ENCODE measurements at regions not wholly inside any gene's neighbourhood (a gene's known extent, or its start where the extent isn't known, plus 50 kb on each side); places are given as distances from the start of the nearest gene placed in this dataset.
"Not testable (repeated sequence)": the region's sequence is repeated elsewhere in the genome, so short reads cannot be mapped to it uniquely, and the experiment has no call there.

GRCh38 chr18:47644896-47645295 lies 285.6 kb downstream of the SMAD2 start:
- no peak for TF ChIP-seq CTCF (IDR thresholded peaks at IDR 0.05; ENCODE audit: low read length, missing control alignments)
- DNase-seq (ENCODE audit: low read depth): no peak
- no peak overlapping the region for H3K4me3 ChIP-seq (replicated peaks; ENCODE audit: low read depth, low read length)

DNA sequence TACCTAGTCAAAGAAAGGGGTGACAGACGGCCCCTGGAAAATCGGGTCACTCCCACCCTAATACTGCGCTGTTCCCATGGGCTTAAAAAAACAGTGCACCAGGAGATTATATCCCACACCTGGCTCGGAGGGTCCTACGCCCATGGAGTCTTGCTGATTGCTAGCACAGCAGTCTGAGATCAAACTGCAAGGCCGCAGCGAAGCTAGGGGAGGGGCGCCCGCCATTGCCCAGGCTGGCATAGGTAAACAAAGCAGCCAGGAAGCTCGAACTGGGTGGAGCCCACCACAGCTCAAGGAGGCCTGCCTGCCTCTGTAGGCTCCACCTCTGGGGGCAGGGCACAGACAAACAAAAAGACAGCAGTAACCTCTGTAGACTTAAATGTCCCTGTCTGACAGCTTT lies 292.9 kb downstream of the SMAD2 start:
- not testable (repeated sequence) for H3K4me3 ChIP-seq (replicated peaks; ENCODE audit: low read depth, low read length); DNase-seq (ENCODE audit: low read depth)

GRCh38 chr18:47635416-47635815 lies 295.0 kb downstream of the SMAD2 start:
- DNase-seq (ENCODE audit: low read depth): no peak
- TF ChIP-seq CTCF (IDR thresholded peaks at IDR 0.05; ENCODE audit: low read length, missing control alignments): no peak
- H3K4me3 ChIP-seq (replicated peaks; ENCODE audit: low read depth, low read length): no peak overlapping the region

DNA sequence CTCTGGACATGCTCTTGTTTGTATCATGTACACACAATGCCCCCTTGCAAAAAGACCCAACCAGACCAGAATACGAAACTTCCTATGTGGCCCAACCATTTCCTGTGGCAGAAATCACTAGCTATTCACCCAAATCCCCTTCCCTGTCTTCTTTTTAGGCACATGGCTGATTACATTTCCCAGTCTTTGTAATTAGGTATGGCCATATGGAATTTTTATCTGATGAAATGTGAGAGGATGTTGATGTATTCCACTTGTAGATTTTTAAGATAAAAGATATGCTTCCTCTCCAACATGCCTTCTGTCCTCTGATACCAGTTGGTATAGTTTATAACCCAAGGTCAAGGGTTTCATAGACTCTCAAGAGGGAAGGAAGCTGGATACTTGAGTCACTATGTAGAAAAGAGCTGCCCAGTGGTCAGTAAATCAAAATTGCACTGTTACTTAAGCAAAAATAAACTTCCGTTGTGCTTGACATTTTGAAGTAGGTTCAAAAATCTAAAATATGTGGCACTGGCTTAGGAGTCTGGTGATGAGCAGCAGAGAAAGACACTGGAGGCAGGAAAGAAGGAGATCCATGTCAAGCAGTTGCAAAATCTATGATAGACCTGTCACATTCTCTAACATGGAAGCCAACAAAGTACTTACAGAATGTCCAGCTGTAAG lies 297.4 kb downstream of the SMAD2 start:
- no peak for DNase-seq (ENCODE audit: low read depth)
- H3K4me3 ChIP-seq (replicated peaks; ENCODE audit: low read depth, low read length): no peak overlapping the region
- TF ChIP-seq CTCF (IDR thresholded peaks at IDR 0.05; ENCODE audit: low read length, missing control alignments): no peak

GRCh38 chr18:47628893-47629292 lies 301.6 kb downstream of the SMAD2 start:
- no peak overlapping the region for H3K4me3 ChIP-seq (replicated peaks; ENCODE audit: low read depth, low read length)
- TF ChIP-seq CTCF (IDR thresholded peaks at IDR 0.05; ENCODE audit: low read length, missing control alignments): no peak

GRCh38 chr18:47628240-47628781 lies 302.1 kb downstream of the SMAD2 start:
- TF ChIP-seq CTCF (IDR thresholded peaks at IDR 0.05; ENCODE audit: low read length, missing control alignments): no peak
- DNase-seq (ENCODE audit: low read depth): no peak
- H3K4me3 ChIP-seq (replicated peaks; ENCODE audit: low read depth, low read length): no peak overlapping the region

More at GRCh38 chr18:47628893-47629292, 301.6 kb downstream of the SMAD2 start:
- no peak for DNase-seq (ENCODE audit: low read depth)

GRCh38 chr18:47627030-47627429 lies 303.4 kb downstream of the SMAD2 start:
- no peak overlapping the region for H3K4me3 ChIP-seq (replicated peaks; ENCODE audit: low read depth, low read length)
- no peak for DNase-seq (ENCODE audit: low read depth)
- TF ChIP-seq CTCF (IDR thresholded peaks at IDR 0.05; ENCODE audit: low read length, missing control alignments): no peak
